Forelimb muscle (tissue), 1 donor: ENCODE measurements at regions not wholly inside any gene's neighbourhood (a gene's known extent, or its start where the extent isn't known, plus 50 kb on each side); places are given as distances from the start of the nearest gene placed in this dataset.

Experiments
- DNase-seq: peaks from one replicate; pipeline ENCODE4 v3.0.0-alpha.2; 2013; ENCODE audit warnings: low read depth

GRCh38 chr13:73411067-73411809 is 352.4 kb downstream of the KLF5 start:
- DNase-seq: no peak

DNA sequence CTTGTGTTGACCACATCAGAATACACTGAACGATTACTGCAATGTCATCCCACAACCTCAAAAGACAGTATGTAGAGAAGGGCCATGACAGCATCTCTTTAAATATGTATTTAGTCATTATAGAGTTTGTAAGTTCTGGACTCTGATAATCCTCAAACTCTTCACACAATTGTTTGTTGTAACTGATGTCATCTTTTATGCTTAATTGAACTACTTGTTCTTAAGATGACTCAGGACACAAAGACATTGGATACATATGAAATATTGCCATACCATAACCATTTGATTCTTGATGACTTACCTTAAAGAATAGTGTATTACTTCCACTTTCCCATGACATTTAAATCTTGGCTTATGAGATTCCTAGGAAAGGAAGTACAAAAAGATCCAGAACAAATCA is 347.6 kb downstream of the KLF5 start:
- DNase-seq: no peak

GRCh38 chr13:73404581-73404980 is 345.8 kb downstream of the KLF5 start:
- no peak for DNase-seq

GRCh38 chr13:73403355-73404120 is 344.7 kb downstream of the KLF5 start:
- no peak for DNase-seq

DNA sequence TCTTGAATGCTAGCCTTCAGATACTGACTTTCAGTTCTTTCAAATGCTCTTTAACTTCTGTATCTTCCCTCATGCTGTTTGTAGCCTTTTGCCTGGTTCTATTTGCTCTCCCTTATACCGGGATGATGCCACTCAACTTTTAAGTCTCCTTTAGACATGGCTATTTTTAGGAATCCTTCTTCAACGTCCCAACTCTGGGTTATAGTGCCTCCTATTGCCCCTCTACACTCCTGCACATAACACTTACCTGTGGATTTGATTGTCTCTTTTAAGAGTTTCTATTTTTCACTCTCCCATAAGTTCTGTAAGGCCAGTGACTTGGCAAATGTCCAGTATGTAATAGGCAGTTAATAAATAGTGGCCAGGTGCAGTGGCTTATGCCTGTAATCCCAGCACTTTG is 343.0 kb downstream of the KLF5 start:
- no peak for DNase-seq

DNA sequence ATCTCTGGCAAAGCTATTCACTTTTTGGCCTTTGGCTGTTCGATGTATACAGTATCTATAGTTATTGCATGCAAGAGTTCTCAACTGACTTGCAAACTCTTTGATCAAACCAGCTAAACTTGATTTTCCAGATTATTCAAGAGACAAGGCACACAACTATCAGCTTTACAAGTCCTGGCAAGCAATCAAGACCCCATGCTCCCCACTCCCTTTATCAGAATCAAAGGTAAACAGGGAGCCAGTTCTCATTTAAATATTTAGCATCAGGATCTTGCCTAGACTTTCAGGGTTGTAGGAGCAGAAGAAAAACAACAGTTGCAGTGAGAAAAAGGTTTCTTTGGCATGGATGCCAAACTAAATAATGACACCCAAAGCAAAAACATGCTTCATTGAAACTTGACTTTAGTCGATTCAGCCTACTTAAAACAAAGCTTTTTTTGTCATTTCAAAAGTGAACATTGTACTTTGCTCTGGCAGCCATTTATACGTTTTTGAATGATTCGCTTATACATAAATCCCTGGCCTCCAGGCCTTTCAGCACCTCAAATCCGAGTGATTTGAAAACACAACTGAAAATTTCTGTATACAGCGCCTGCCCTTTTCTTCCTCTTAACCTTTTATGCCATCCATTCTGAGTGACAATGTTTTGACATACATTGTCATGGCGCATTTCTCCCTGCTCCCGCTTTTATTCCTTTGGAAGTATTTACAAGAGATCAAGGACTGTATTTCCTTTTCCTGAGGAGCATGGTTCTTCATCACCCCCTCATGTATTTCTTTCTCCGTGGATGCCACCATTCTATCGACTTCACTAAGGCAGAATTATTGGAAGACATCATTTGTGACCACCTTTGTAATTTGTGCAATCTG is 340.8 kb downstream of the KLF5 start:
- no peak for DNase-seq

- DNase-seq: no peak
These were observed 338.9 kb downstream of the KLF5 start for GRCh38 chr13:73397496-73398305.

DNA sequence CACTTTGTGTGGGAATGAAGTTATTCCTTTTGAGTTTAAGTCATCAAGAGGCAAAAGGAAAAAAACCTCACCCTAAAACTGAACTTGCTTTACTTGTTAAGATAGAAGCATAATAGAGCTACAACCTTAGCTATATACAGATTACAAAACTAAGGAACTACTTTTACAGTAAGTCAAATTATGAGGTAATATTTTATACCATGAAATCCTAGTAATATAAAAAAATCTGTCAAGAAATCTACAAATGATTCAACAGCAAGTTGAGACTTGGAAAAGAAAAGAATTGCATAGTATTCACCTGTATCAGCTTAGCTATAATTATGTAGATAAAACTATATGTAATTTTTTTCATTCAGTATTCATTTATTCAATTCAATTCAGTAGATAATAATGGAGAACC is 335.3 kb downstream of the KLF5 start:
- DNase-seq: no peak

DNA sequence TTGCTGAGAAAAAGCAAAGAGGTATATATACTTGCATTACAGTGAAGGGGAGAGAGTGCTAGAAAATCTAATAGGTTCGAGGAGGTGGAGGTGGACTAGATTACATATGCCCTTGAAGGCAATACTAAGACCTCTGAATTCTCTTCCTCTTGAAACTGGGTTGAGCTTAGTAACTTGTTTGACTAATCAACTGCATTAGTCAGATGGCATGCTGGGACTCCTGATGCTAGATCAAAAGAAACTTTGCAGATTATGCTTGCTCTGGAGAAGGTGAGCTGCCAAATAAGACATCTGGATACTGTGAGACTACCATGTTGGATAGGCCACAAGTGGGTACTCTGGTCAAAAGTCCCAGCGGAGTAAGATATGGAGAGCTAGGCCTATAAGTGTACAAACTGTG is 331.3 kb downstream of the KLF5 start:
- DNase-seq: no peak

DNA sequence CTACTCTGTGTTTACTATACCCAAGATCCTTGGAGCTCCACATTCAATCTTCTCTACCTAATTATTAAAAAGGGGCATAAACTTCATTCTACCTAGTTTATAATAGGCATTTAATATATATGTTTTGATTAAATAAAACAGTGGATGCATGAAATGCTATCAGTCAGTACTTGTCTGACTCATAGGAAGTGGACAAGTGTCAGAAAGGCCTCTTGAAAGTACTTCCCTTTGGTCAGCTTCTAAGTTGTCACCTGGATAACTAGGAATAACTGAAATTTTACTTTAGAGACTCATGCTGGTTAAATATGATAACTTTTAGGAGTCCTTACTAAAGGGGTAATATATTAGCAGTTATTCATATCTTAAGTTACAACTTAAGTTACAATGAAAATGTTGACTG is 329.8 kb downstream of the KLF5 start:
- DNase-seq: no peak

DNA sequence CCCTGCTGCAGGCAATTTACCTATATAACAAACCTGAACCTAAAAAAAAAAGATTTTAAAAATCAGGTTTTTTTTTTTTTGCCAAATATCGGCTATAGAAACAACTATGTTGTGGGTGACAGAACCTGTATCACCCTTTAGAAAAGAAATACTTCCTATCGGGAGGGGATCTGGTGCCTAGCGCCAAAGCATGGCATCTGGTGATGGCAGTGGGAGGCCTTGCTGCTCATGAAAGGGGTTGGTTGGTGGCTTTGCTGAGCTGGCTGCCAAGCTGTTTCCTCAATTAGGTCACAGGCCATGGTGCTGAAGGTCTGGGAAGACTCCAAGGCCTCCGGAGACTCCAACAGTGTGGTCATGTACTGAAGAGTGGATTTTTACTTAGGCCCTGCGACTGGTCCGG is 328.5 kb downstream of the KLF5 start:
- no peak for DNase-seq

DNA sequence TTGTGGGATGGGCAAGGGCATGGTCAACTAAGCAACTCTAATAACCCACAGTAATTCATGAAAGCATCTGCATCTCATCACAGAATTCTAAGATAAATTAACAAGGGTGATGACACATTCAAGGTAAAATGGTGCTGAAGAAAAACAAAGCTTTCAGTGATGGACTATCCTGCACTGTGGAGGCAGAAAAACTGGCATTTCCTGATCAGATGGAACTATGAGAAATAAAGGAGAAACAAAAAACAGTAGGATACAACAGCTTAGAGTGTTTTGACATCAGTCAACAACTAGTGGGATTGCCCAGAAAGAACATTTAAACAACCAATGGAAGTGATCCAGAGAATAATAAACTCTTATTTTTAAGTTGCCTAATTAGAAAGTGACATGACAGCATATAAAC is 327.0 kb downstream of the KLF5 start:
- DNase-seq: no peak

DNA sequence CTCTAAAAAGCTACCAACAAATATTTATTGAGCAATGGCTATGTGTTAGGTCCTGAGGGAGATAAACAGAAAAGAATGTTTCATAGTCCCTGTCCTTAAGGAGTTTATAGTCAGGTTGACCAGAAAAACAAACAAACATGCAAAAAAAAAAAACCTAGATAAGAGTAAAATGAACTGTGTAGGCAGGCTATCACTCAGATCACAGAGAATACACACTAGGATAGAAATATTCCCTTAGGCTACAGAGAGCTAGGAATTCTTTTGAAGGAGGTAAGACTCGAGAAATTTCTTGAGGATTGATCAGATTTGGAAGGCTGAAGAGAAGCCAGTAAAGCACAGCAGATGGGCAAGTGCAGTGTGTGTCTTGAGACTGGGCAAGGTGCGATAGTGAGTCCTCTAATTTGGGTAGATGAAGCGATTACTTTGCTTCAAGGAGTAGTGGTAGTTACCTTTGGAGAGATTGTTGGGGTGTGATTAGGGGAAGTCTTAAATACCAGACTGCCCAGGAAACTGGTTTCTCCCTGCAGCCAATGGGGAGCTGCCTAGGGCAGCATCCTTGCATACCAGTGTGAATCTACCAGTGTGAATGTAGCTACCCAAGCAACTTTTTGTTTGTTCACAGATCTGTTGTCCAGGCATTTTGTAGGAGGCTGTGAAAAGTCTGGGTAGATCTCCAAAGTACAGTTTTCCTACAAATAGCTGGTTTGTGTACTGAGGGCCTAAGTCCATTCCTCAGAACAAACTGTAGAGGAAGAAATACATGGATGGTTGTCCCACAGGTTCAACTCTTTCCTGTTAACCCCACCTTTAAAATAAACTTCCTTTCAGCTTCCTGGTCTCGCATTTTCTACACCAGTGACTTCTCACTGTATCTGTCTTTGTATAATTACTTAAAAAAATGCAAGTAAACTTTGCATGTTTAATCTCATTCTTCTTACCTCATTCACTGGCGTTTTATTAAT is 314.1 kb downstream of the KLF5 start:
- no peak for DNase-seq

- DNase-seq: no peak
These were observed 311.3 kb downstream of the KLF5 start for GRCh38 chr13:73370066-73370465.

- no peak for DNase-seq
These were observed 310.3 kb downstream of the KLF5 start for GRCh38 chr13:73369095-73369494.

- no peak for DNase-seq
These were observed 309.8 kb downstream of the KLF5 start for GRCh38 chr13:73368608-73369007.

GRCh38 chr13:73367886-73368285 is 309.1 kb downstream of the KLF5 start:
- no peak for DNase-seq

GRCh38 chr13:73366241-73366640 is 307.4 kb downstream of the KLF5 start:
- DNase-seq: no peak

- no peak for DNase-seq
These were observed 306.9 kb downstream of the KLF5 start for GRCh38 chr13:73365681-73366080.

- DNase-seq: no peak
These were observed 306.4 kb downstream of the KLF5 start for GRCh38 chr13:73365252-73365651.
